ENCODE measurements at regions not wholly inside any gene's neighbourhood (a gene's known extent, or its start where the extent isn't known, plus 50 kb on each side); places are given as distances from the start of the nearest gene placed in this dataset.

GRCh38 chr9:71589612-71590011, 178.7 kb downstream of the CEMIP2 start:
- DNase-seq (ENCODE audit: low read depth): no peak

- DNase-seq (ENCODE audit: low read depth): no peak
Observed at GRCh38 chr9:71587576-71588362, 180.5 kb downstream of the CEMIP2 start.

GRCh38 chr9:71583792-71584191, 184.5 kb downstream of the CEMIP2 start:
- DNase-seq (ENCODE audit: low read depth): no peak

GRCh38 chr9:71582347-71582746, 186.0 kb downstream of the CEMIP2 start:
- no peak for DNase-seq (ENCODE audit: low read depth)

- DNase-seq (ENCODE audit: low read depth): no peak
Observed at GRCh38 chr9:71581101-71581500, 187.2 kb downstream of the CEMIP2 start.

GRCh38 chr9:71571186-71571585, 197.1 kb downstream of the CEMIP2 start:
- DNase-seq (ENCODE audit: low read depth): no peak

GRCh38 chr9:71567890-71568289, 200.4 kb downstream of the CEMIP2 start:
- no peak for DNase-seq (ENCODE audit: low read depth)

- DNase-seq (ENCODE audit: low read depth): no peak
Observed at GRCh38 chr9:71562140-71562539, 206.2 kb downstream of the CEMIP2 start.

GRCh38 chr9:71557310-71557709, 211.0 kb downstream of the CEMIP2 start:
- no peak for DNase-seq (ENCODE audit: low read depth)

- no peak for DNase-seq (ENCODE audit: low read depth)
Observed at GRCh38 chr9:71552480-71552879, 215.8 kb downstream of the CEMIP2 start.

GRCh38 chr9:71549023-71549422, 219.3 kb downstream of the CEMIP2 start:
- DNase-seq (ENCODE audit: low read depth): no peak

GRCh38 chr9:71544464-71544863, 223.8 kb downstream of the CEMIP2 start:
- no peak for DNase-seq (ENCODE audit: low read depth)

- DNase-seq (ENCODE audit: low read depth): no peak
Observed at GRCh38 chr9:71541436-71541835, 226.9 kb downstream of the CEMIP2 start.

- no peak for DNase-seq (ENCODE audit: low read depth)
Observed at GRCh38 chr9:71524996-71525580, 243.2 kb downstream of the CEMIP2 start.

- no peak for DNase-seq (ENCODE audit: low read depth)
Observed at GRCh38 chr9:71524516-71524915, 243.8 kb downstream of the CEMIP2 start.

GRCh38 chr9:71521132-71521531, 247.2 kb downstream of the CEMIP2 start:
- DNase-seq (ENCODE audit: low read depth): no peak

- DNase-seq (ENCODE audit: low read depth): no peak
Observed at GRCh38 chr9:71519098-71519696, 249.1 kb downstream of the CEMIP2 start.

- no peak for DNase-seq (ENCODE audit: low read depth)
Observed at GRCh38 chr9:71518045-71518827, 250.1 kb downstream of the CEMIP2 start.

GRCh38 chr9:71515626-71516025, 252.7 kb downstream of the CEMIP2 start:
- no peak for DNase-seq (ENCODE audit: low read depth)

GRCh38 chr9:71515107-71515506, 253.2 kb downstream of the CEMIP2 start:
- no peak for DNase-seq (ENCODE audit: low read depth)

- no peak for DNase-seq (ENCODE audit: low read depth)
Observed at GRCh38 chr9:71514344-71514975, 253.9 kb downstream of the CEMIP2 start.

- DNase-seq (ENCODE audit: low read depth): no peak
Observed at GRCh38 chr9:71509054-71509453, 259.3 kb downstream of the CEMIP2 start.
